Large intestine (tissue), 3 donors: ENCODE measurements at regions not wholly inside any gene's neighbourhood (a gene's known extent, or its start where the extent isn't known, plus 50 kb on each side); places are given as distances from the start of the nearest gene placed in this dataset.

Experiments used
- DNase-seq, 2 donors: peaks; one replicate each; pipeline versions ENCODE4 v3.0.0 to v3.0.0-alpha.2; 2013
- H3K27ac ChIP-seq: one replicate; pipeline ENCODE4 v1.5.1; 2013; ENCODE audit warnings: low read length
- H3K27me3 ChIP-seq: 2 replicates; pipeline ENCODE4 v1.6.1; 2013; ENCODE audit warnings: low read length; ENCODE audit not compliant: control insufficient read depth, insufficient read depth
- H3K36me3 ChIP-seq: 2 replicates; pipeline ENCODE4 v1.6.1; 2013; ENCODE audit warnings: low read length; ENCODE audit not compliant: control insufficient read depth, insufficient read depth
- H3K4me1 ChIP-seq: one replicate; pipeline ENCODE4 v1.6.1; 2013; ENCODE audit warnings: low read length; ENCODE audit not compliant: control insufficient read depth, insufficient read depth
- H3K4me3 ChIP-seq: one replicate; pipeline ENCODE4 v1.5.1; 2013; ENCODE audit warnings: low read length
- H3K9me3 ChIP-seq: one replicate; pipeline ENCODE4 v1.6.1; 2013; ENCODE audit warnings: mild to moderate bottlenecking, low read depth, low read length, moderate library complexity; ENCODE audit not compliant: control insufficient read depth
- WGBS: methylation state at CpG from one replicate; pipeline ENCODE4 v1.1.5; 2013; ENCODE audit warnings: low lambda C conversion rate; ENCODE audit not compliant: insufficient coverage; 5-methylcytosine and 5-hydroxymethylcytosine counted together

DNA sequence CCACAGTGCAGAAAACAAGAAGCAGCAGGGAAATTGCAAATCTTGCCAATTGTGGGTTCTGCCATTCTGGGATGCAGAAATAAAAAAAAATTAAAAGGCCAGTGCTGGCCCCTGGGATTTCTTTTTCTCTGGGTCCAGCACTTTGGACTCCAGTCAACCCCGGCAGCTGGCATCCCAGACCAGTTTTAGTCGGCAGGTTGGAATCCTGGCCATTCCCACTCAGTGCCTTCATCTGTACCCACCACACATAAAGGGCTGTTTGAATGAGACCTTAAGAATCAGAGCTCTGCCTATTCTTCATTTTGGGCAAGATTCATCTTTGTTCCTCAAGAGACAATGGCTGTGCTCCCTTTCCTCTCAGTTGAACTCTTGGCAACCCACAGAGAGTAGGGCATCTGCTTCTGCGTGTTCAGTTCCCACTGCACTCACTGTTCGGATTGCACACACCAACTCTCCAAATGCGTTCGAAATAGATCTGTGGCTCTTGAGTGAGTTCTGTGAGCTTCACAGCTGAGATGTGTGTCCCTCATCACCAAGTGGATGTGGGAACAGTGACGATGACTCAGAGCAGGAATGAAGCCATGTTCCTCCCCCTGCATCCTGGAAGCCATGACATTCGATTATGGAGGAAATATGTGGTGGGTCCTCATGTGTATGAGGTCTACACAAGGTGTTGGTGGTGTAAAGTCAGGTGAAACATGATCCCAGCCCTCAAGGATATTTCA is 63.0 kb upstream of the EGFR start:
- no peaks in the 10 kb centered on the region for H3K9me3 ChIP-seq
- no CpG with 5 or more reads among the region's 8 CpGs for WGBS
- no peak overlapping the region for H3K27ac ChIP-seq
- H3K36me3 ChIP-seq, result no peaks in the 10 kb centered on the region
- H3K4me1 ChIP-seq, result no peaks in the 10 kb centered on the region
- no peak overlapping the region for H3K4me3 ChIP-seq
- no peak for DNase-seq
- no peaks in the 10 kb centered on the region for H3K27me3 ChIP-seq

DNA sequence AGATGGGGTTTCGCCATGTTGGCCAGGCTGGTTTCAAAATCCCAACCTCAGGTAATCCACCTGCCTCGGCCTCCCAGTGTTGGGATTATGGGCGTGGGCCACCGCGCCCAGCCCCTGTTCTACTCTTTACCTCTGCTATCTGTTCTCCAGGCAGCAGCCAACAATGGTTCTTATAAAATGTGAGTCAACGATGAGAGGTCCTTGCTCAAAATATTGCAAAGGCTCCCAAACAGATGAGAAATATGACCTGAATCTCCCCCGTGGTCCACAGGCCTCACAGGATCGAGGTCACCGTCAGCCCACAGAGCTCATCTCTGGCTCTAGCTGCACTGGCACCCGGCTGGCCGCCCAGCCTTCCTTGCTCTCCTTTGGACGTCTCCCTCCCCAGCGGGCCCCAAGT is 62.0 kb upstream of the EGFR start:
- Histone ChIP-seq H3K4me3 (no peak overlapping the region), H3K36me3 (no peaks in the 10 kb centered on the region), H3K27me3 (no peaks in the 10 kb centered on the region), H3K27ac (no peak overlapping the region), H3K9me3 (no peaks in the 10 kb centered on the region), H3K4me1 (no peaks in the 10 kb centered on the region)
- no CpG with 5 or more reads among the region's 13 CpGs for WGBS
- DNase-seq, result no peak

DNA sequence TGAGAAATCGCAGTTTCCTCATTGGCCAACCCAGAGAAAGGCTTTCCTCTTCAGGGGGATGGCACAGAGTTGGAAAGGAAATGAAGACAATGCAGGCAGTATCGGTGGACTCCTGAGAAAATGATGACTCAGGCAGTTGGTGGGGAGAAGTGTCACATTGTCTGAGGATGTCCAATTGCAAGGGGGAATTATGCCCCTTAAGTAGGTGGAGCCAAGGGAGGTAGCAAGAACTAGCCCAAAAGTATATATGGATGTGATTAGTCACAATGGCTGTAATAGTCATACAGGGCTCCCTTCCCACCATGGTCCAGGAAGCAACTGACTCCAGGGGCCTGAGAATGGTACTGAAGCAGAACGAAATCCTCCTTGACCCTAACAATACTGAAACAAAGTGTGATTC is 58.3 kb upstream of the EGFR start:
- WGBS, result 100% methylated on average over 1 of the region's 3 CpGs
- no peaks in the 10 kb centered on the region for H3K4me1 ChIP-seq
- no peak overlapping the region for H3K27ac ChIP-seq
- DNase-seq, result no peak
- no peaks in the 10 kb centered on the region for H3K27me3 ChIP-seq
- H3K9me3 ChIP-seq, result no peaks in the 10 kb centered on the region
- H3K36me3 ChIP-seq, result no peaks in the 10 kb centered on the region
- H3K4me3 ChIP-seq, result no peak overlapping the region

DNA sequence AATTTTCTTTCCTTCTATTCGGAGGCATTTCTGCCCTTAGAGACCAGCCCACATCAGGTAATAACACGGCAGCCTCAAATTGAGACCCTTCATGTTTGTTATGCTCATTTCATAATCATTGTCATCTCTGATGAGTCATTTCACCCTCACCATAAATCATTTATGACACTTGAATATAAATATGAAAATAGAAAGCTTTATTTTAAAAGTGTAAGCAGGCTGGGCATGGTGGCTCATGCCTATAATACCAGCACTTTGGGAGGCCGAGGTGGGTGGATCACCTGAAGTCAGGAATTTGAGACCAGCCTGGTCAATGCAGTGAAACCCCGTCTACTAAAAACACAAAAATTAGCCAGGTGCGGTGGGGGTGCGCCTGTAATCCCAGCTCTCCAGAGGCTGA is 57.4 kb upstream of the EGFR start:
- no peaks in the 10 kb centered on the region for H3K27me3 ChIP-seq
- H3K36me3 ChIP-seq, result no peaks in the 10 kb centered on the region
- 80% methylated on average over 2 of the region's 6 CpGs for WGBS
- no peak overlapping the region for H3K27ac ChIP-seq
- no peaks in the 10 kb centered on the region for H3K9me3 ChIP-seq
- no peak overlapping the region for H3K4me3 ChIP-seq
- no peaks in the 10 kb centered on the region for H3K4me1 ChIP-seq
- DNase-seq, result no peak

DNA sequence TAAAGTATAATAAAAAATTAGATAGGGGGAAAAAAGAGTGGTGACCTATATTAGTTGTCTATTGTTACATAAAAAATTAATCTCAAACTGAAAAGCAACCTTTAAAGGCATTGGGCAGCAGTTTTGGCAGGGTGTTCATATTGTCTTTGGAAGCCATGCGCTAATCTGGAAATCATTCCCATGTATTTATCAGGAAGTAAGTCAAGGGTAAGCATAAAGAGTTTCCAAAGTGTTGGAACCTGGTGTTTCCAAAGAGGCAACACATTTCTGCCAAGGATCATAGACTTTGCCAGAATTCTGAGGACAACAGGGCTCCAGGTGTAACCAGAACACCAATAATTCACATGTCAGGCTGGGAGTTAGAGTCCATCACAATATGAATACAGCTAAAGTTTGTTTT is 55.7 kb upstream of the EGFR start:
- DNase-seq, result no peak
- Histone ChIP-seq H3K27me3 (no peaks in the 10 kb centered on the region), H3K4me1 (no peaks in the 10 kb centered on the region), H3K36me3 (no peaks in the 10 kb centered on the region), H3K9me3 (no peaks in the 10 kb centered on the region), H3K4me3 (no peak overlapping the region), H3K27ac (no peak overlapping the region)
- no CpG with 5 or more reads among the region's 1 CpG for WGBS

DNA sequence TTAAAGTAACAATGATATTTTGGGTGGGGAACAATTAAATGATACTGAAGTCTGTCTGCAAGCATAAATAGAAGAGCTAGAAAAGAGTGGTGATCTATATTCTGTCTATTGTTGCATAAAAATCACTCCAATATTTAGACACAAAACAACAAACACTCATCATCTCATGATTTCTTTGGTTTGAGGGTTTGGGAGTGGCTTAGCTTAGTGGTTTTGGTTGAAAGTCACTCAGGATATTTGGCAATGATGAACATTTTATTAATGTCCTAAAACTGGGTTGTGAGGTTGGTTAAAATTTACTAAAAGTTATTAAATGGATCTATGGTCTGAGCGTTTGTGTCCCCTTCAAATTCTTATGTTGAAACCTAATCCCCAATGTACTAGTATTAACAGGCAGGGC is 54.7 kb upstream of the EGFR start:
- Histone ChIP-seq H3K27ac (no peak overlapping the region), H3K36me3 (no peaks in the 10 kb centered on the region), H3K9me3 (no peaks in the 10 kb centered on the region), H3K4me1 (no peaks in the 10 kb centered on the region), H3K4me3 (no peak overlapping the region), H3K27me3 (no peaks in the 10 kb centered on the region)
- no CpG with 5 or more reads among the region's 1 CpG for WGBS
- DNase-seq, result no peak

DNA sequence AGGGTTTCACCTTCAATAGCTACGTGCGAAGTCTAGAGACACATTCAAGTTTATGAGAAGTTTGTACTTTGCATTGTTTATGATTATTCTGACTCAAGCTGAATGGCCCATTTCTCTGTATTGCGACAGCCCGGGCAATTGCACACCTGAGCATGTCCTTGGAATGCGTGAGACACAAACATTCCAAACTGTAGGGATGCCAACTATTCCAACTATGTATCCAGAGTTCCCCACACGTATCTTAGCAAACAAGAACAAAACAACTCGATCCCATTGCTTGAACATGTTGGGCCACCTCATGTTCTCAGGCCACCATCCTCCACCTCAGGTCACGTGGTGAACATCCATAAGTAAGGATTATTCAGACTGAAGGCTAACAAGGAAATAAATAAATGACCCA is 51.4 kb upstream of the EGFR start:
- H3K9me3 ChIP-seq, result no peaks in the 10 kb centered on the region
- no peaks in the 10 kb centered on the region for H3K36me3 ChIP-seq
- H3K4me3 ChIP-seq, result no peak overlapping the region
- no CpG with 5 or more reads among the region's 8 CpGs for WGBS
- no peaks in the 10 kb centered on the region for H3K27me3 ChIP-seq
- H3K27ac ChIP-seq, result no peak overlapping the region
- H3K4me1 ChIP-seq, result no peaks in the 10 kb centered on the region
- peak; percentile 9 to 36 for DNase-seq

DNA sequence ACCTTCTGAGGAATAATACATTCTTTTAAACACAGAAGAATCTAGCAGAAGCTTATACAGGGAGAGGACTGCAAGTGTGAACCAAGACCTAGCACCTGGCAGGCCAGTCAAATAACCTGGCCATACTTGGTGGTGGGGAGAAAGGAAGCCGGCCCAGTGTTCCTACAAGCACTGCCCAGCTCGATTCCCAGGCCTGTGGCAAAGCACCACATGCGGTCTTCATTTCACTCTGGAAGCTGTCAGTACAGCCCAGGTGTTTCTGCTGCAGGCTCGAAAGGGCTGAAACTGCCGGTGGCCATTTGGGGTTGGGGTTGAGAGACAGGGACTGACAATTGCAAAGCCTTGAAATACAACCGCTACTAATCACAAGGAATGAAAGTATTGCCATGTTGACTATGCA is 50.8 kb upstream of the EGFR start:
- Histone ChIP-seq H3K27me3 (no peaks in the 10 kb centered on the region), H3K9me3 (no peaks in the 10 kb centered on the region), H3K4me3 (no peak overlapping the region), H3K4me1 (no peaks in the 10 kb centered on the region), H3K36me3 (no peaks in the 10 kb centered on the region), H3K27ac (no peak overlapping the region)
- no CpG with 5 or more reads among the region's 6 CpGs for WGBS
- no peak for DNase-seq
